ENCODE measurements at regions not wholly inside any gene's neighbourhood (a gene's known extent, or its start where the extent isn't known, plus 50 kb on each side); places are given as distances from the start of the nearest gene placed in this dataset.
A peak's percentile ranks its signal among the peaks of the same experiment; 100 is the strongest.

GRCh38 chr19:46926170-46927071 is 65.6 kb downstream of the ARHGAP35 start:
- Histone ChIP-seq H3K4me1 (ENCODE audit: insufficient read depth, low read length) (peaks cover 50% of the 10 kb centered on the region), H3K27ac (ENCODE audit: low read length) (peak overlapping the region; percentile 99), H3K9me2 (replicated peaks; ENCODE audit: low read length) (no peaks in the 10 kb centered on the region), H3K27me3 (ENCODE audit: low read length) (no peaks in the 10 kb centered on the region), H3K79me2 (ENCODE audit: low read length) (peaks cover 83% of the 10 kb centered on the region), H3K9me3 (ENCODE audit: low read length) (no peaks in the 10 kb centered on the region), H2AFZ (ENCODE audit: low read length) (no peak overlapping the region), H3K36me3 (ENCODE audit: low read depth, low read length) (peaks cover 8% of the 10 kb centered on the region; the same call in 1 of the 2 replicates), H3F3A (ENCODE audit: low read length, unreplicated experiment) (peaks cover 13% of the 10 kb centered on the region), H3K4me3 (ENCODE audit: low read length) (peak overlapping the region; percentile 62), H3K9ac (ENCODE audit: low read length) (peak overlapping the region; percentile 83), H4K20me1 (ENCODE audit: low read length) (no peaks in the 10 kb centered on the region), H3K4me2 (ENCODE audit: low read length) (peak overlapping the region; percentile 90)
- ChIA-PET CTCF (interaction anchor here (0.5 to 0.8 kb wide), 3 partner anchors 63 to 86 kb away, joined by 3 to 5 read pairs (median 4); no protein-coding TSS in a partner anchor), POLR2A (ENCODE audit: unreplicated experiment) (interaction anchor here (0.6 kb wide), 4 partner anchors 14 to 35 kb away, joined by 3 to 4 read pairs (median 4); no protein-coding TSS in a partner anchor)
- intact Hi-C loops (cut with micrococcal nuclease) = loop anchor here (10.0 kb wide), 1 partner anchor 62 kb away; the partner anchor contains the start of gene ARHGAP35
- BruUV-seq (replicated peaks) = no TSS peak
- peak; percentile 14 for DNase-seq
- no peak for ATAC-seq
- no peak for TF ChIP-seq EZH2 (IDR thresholded peaks at IDR 0.05; ENCODE audit: low read length, unreplicated experiment)
- TF ChIP-seq EZH2phosphoT487 (IDR thresholded peaks at IDR 0.05; ENCODE audit: borderline replicate concordance, low read length) = no peak
- no peak for TF ChIP-seq CTCF (conservative IDR thresholded peaks at IDR 0.05; ENCODE audit: low read depth, low read length)

GRCh38 chr19:46927106-46927505 is 66.3 kb downstream of the ARHGAP35 start:
- peaks cover 5% of the 10 kb centered on the region; the same call in 1 of the 2 replicates for H3K36me3 ChIP-seq (ENCODE audit: low read depth, low read length)
- H2AFZ ChIP-seq (ENCODE audit: low read length) = no peak overlapping the region
- no peaks in the 10 kb centered on the region for H3K9me2 ChIP-seq (replicated peaks; ENCODE audit: low read length)
- H3K27me3 ChIP-seq (ENCODE audit: low read length) = no peaks in the 10 kb centered on the region
- peak overlapping the region; percentile 83; the same call in 1 of the 2 replicates for H3K9ac ChIP-seq (ENCODE audit: low read length)
- BruUV-seq (replicated peaks) = no TSS peak
- DNase-seq (no peak), ATAC-seq (no peak)
- H4K20me1 ChIP-seq (ENCODE audit: low read length) = no peaks in the 10 kb centered on the region
- H3K79me2 ChIP-seq (ENCODE audit: low read length) = peaks cover 83% of the 10 kb centered on the region
- TF ChIP-seq CTCF (conservative IDR thresholded peaks at IDR 0.05; ENCODE audit: low read depth, low read length) = no peak
- TF ChIP-seq EZH2phosphoT487 (IDR thresholded peaks at IDR 0.05; ENCODE audit: borderline replicate concordance, low read length) = no peak
- TF ChIP-seq EZH2 (IDR thresholded peaks at IDR 0.05; ENCODE audit: low read length, unreplicated experiment) = no peak
- ChIA-PET POLR2A (ENCODE audit: unreplicated experiment) (no interaction called here), CTCF (interaction anchor here (0.6 kb wide), 1 partner anchor 64 kb away, joined by 5 read pairs; no protein-coding TSS in a partner anchor)
- no peak overlapping the region for H3K4me3 ChIP-seq (ENCODE audit: low read length)
- peaks cover 57% of the 10 kb centered on the region for H3K4me1 ChIP-seq (ENCODE audit: insufficient read depth, low read length)
- intact Hi-C loops (cut with micrococcal nuclease) = loop anchor here (10.0 kb wide), 1 partner anchor 62 kb away; the partner anchor contains the start of gene ARHGAP35
- no peaks in the 10 kb centered on the region for H3K9me3 ChIP-seq (ENCODE audit: low read length)
- peaks cover 13% of the 10 kb centered on the region for H3F3A ChIP-seq (ENCODE audit: low read length, unreplicated experiment)
- peak overlapping the region; percentile 90 for H3K4me2 ChIP-seq (ENCODE audit: low read length)
- H3K27ac ChIP-seq (ENCODE audit: low read length) = peak overlapping the region; percentile 99

Measured in PC-3 (cell line).